ENCODE measurements at regions not wholly inside any gene's neighbourhood (a gene's known extent, or its start where the extent isn't known, plus 50 kb on each side); places are given as distances from the start of the nearest gene placed in this dataset.

GRCh38 chr6:98272060-98272459 is 562.3 kb upstream of the POU3F2 start:
- H3K4me1 ChIP-seq (ENCODE audit: control insufficient read depth, insufficient read depth, low read length, unreplicated experiment): no peaks in the 10 kb centered on the region
- no peaks in the 10 kb centered on the region for H3K36me3 ChIP-seq (ENCODE audit: insufficient read depth, low read length)
- H3K27me3 ChIP-seq (ENCODE audit: insufficient read depth, low read length): no peaks in the 10 kb centered on the region
- no peaks in the 10 kb centered on the region for H3K79me2 ChIP-seq (ENCODE audit: control insufficient read depth, insufficient read depth, low read length, unreplicated experiment)
- H3K27ac ChIP-seq (ENCODE audit: low read depth, low read length): no peak overlapping the region
- no peak overlapping the region for H2AFZ ChIP-seq (ENCODE audit: low read length, unreplicated experiment)
- H3K4me3 ChIP-seq (ENCODE audit: low read depth, low read length): no peak overlapping the region

- Histone ChIP-seq H3K79me2 (ENCODE audit: control insufficient read depth, insufficient read depth, low read length, unreplicated experiment) (no peaks in the 10 kb centered on the region), H3K4me1 (ENCODE audit: control insufficient read depth, insufficient read depth, low read length, unreplicated experiment) (no peaks in the 10 kb centered on the region), H3K4me3 (ENCODE audit: low read depth, low read length) (no peak overlapping the region), H2AFZ (ENCODE audit: low read length, unreplicated experiment) (no peak overlapping the region), H3K27me3 (ENCODE audit: insufficient read depth, low read length) (no peaks in the 10 kb centered on the region), H3K36me3 (ENCODE audit: insufficient read depth, low read length) (no peaks in the 10 kb centered on the region), H3K27ac (ENCODE audit: low read depth, low read length) (no peak overlapping the region)
Measured at GRCh38 chr6:98274691-98275090, 559.7 kb upstream of the POU3F2 start.

GRCh38 chr6:98280492-98280891 is 553.9 kb upstream of the POU3F2 start:
- H2AFZ ChIP-seq (ENCODE audit: low read length, unreplicated experiment): no peak overlapping the region
- H3K79me2 ChIP-seq (ENCODE audit: control insufficient read depth, insufficient read depth, low read length, unreplicated experiment): no peaks in the 10 kb centered on the region
- H3K4me3 ChIP-seq (ENCODE audit: low read depth, low read length): no peak overlapping the region
- H3K36me3 ChIP-seq (ENCODE audit: insufficient read depth, low read length): no peaks in the 10 kb centered on the region
- H3K27me3 ChIP-seq (ENCODE audit: insufficient read depth, low read length): no peaks in the 10 kb centered on the region
- H3K4me1 ChIP-seq (ENCODE audit: control insufficient read depth, insufficient read depth, low read length, unreplicated experiment): no peaks in the 10 kb centered on the region
- no peak overlapping the region for H3K27ac ChIP-seq (ENCODE audit: low read depth, low read length)

DNA sequence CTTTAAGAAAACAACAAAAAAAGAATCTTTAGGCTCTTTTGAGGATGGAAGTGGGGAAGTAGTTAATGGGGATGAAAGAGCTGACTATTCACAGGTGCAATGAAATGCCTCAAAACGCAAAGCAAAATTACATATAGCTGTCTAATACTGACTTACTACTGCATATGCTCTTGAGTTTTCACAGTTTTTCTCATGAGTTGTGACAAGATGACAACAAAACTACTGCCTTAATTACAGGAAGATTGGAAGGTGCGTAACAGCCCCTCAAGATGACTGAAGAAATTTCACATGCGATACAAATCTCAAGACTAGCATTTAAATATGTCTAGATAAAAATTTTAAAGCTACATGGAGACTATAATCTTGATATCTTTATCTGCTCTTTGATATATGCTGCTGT is 547.8 kb upstream of the POU3F2 start:
- Histone ChIP-seq H3K27ac (ENCODE audit: low read depth, low read length) (no peak overlapping the region), H2AFZ (ENCODE audit: low read length, unreplicated experiment) (no peak overlapping the region), H3K36me3 (ENCODE audit: insufficient read depth, low read length) (no peaks in the 10 kb centered on the region), H3K4me1 (ENCODE audit: control insufficient read depth, insufficient read depth, low read length, unreplicated experiment) (no peaks in the 10 kb centered on the region), H3K79me2 (ENCODE audit: control insufficient read depth, insufficient read depth, low read length, unreplicated experiment) (no peaks in the 10 kb centered on the region), H3K27me3 (ENCODE audit: insufficient read depth, low read length) (no peaks in the 10 kb centered on the region), H3K4me3 (ENCODE audit: low read depth, low read length) (no peak overlapping the region)

DNA sequence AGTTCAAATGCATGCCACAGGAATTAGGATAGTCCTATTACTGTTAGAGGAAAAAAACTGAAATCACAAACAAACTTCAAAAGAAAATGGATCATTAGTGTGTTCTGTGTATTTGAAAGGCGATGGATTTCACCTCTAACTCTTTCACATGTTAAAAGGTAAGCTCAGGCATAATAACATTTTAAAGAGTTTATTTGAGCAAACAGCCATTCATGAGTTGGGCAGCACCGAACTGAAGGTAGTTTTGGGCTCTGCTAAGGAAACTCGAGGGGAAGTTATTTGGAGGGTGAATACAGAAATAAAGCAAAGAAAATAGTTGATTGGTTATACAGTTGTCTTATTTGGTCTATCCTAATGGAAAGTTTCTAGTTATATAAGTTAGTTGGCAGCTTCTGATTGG is 546.5 kb upstream of the POU3F2 start:
- Histone ChIP-seq H2AFZ (ENCODE audit: low read length, unreplicated experiment) (no peak overlapping the region), H3K36me3 (ENCODE audit: insufficient read depth, low read length) (no peaks in the 10 kb centered on the region), H3K4me3 (ENCODE audit: low read depth, low read length) (no peak overlapping the region), H3K27me3 (ENCODE audit: insufficient read depth, low read length) (no peaks in the 10 kb centered on the region), H3K4me1 (ENCODE audit: control insufficient read depth, insufficient read depth, low read length, unreplicated experiment) (no peaks in the 10 kb centered on the region), H3K79me2 (ENCODE audit: control insufficient read depth, insufficient read depth, low read length, unreplicated experiment) (no peaks in the 10 kb centered on the region), H3K27ac (ENCODE audit: low read depth, low read length) (no peak overlapping the region)

DNA sequence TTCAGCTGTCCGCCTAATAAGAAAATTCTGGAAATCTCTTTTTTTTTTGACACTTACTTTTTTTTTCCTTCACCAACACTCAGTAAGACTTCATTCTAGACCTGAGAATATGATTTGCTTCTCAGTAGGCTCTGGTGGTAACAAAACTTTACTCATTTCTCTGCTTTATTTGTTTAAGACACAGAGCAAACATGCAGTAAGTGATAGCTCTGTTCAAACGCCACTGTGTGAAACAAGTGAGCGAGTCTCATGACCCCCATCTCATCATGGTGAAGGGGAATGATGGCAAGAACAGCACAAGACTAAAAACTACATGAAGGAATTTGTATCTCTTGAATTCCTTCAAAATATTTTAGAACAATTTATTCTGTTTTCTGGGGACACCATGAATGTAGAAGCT is 541.6 kb upstream of the POU3F2 start:
- Histone ChIP-seq H3K4me3 (ENCODE audit: low read depth, low read length) (no peak overlapping the region), H3K27me3 (ENCODE audit: insufficient read depth, low read length) (no peaks in the 10 kb centered on the region)

DNA sequence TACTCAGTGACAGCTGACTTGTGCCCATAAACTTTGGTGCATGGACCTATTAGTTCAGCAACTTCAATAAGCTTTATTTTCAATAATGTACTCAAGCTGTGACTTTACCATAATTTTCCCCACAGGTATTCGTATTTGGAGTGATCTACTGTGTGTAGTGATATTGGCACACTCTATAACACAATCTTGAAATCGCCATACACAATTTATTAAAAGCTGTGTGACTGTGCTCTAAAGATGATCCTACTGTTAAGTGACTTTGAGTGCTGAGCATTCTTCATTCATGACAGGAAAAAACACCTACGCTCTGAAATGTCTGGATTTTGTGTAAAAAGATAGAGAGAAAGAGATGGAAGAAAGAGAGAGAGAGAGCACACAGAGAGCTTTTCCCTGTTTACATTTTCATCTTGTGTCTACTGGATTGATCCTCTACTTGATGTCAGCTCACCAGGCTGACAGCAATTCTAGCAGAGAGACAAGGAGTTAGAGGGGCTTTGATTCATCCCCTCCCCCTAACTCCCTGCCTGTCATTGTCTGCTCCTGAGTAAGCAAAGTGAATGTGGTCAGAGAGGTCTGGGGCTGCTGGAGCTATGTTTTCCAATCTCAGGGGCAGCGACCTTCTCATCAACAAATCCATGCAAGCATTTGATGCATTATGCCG is 538.7 kb upstream of the POU3F2 start:
- H3K36me3 ChIP-seq (ENCODE audit: insufficient read depth, low read length): no peaks in the 10 kb centered on the region
- H3K4me1 ChIP-seq (ENCODE audit: control insufficient read depth, insufficient read depth, low read length, unreplicated experiment): no peaks in the 10 kb centered on the region
- H3K4me3 ChIP-seq (ENCODE audit: low read depth, low read length): no peak overlapping the region
- H2AFZ ChIP-seq (ENCODE audit: low read length, unreplicated experiment): no peak overlapping the region
- no peak overlapping the region for H3K27ac ChIP-seq (ENCODE audit: low read depth, low read length)
- H3K79me2 ChIP-seq (ENCODE audit: control insufficient read depth, insufficient read depth, low read length, unreplicated experiment): no peaks in the 10 kb centered on the region
- no peaks in the 10 kb centered on the region for H3K27me3 ChIP-seq (ENCODE audit: insufficient read depth, low read length)

More for the DNA sequence above, 541.6 kb upstream of the POU3F2 start:
- Histone ChIP-seq H3K4me1 (ENCODE audit: control insufficient read depth, insufficient read depth, low read length, unreplicated experiment) (no peaks in the 10 kb centered on the region), H3K36me3 (ENCODE audit: insufficient read depth, low read length) (no peaks in the 10 kb centered on the region), H3K79me2 (ENCODE audit: control insufficient read depth, insufficient read depth, low read length, unreplicated experiment) (no peaks in the 10 kb centered on the region), H2AFZ (ENCODE audit: low read length, unreplicated experiment) (no peak overlapping the region), H3K27ac (ENCODE audit: low read depth, low read length) (no peak overlapping the region)

DNA sequence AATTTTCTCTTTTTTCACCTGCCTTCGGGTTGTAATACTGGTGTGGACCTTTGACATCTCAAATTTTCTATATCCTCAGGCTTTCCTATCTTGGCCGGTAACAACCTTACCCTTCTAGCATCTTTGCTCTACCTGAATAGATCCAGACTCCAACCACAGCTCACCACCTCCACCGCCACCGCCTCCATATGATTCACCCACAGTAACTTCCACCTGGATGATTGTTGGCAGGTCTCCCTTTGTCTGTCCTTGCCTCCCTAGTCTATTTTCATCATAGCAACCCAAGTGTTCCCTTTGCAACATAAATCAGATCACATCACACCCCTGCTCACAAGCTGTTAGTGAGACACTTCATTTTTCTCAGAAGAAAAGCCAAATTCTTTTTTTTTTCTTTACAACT is 525.8 kb upstream of the POU3F2 start:
- Histone ChIP-seq H3K79me2 (ENCODE audit: control insufficient read depth, insufficient read depth, low read length, unreplicated experiment) (no peaks in the 10 kb centered on the region), H2AFZ (ENCODE audit: low read length, unreplicated experiment) (no peak overlapping the region), H3K27ac (ENCODE audit: low read depth, low read length) (no peak overlapping the region), H3K4me3 (ENCODE audit: low read depth, low read length) (no peak overlapping the region), H3K4me1 (ENCODE audit: control insufficient read depth, insufficient read depth, low read length, unreplicated experiment) (no peaks in the 10 kb centered on the region), H3K27me3 (ENCODE audit: insufficient read depth, low read length) (no peaks in the 10 kb centered on the region), H3K36me3 (ENCODE audit: insufficient read depth, low read length) (no peaks in the 10 kb centered on the region)

DNA sequence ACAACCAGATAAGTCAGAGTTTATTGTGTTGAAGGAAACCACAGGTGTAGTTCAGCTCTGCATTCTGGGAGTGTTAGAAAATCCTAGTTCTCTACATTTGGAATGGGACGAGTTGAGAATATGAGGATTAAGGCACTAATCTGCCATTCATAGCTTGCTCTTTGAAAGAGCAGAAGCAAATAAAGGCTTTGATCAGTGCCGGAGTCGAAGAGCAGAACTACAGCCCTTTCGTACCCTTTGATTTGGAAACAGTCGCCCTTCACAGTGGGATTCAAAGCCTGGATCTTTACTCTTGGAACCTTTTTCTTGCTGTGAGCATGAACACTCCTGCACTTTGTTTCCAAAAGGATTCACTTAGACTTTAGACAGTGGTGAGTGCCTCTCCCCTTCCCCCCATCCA is 523.9 kb upstream of the POU3F2 start:
- no peaks in the 10 kb centered on the region for H3K4me1 ChIP-seq (ENCODE audit: control insufficient read depth, insufficient read depth, low read length, unreplicated experiment)
- no peaks in the 10 kb centered on the region for H3K79me2 ChIP-seq (ENCODE audit: control insufficient read depth, insufficient read depth, low read length, unreplicated experiment)
- H3K27ac ChIP-seq (ENCODE audit: low read depth, low read length): no peak overlapping the region
- H2AFZ ChIP-seq (ENCODE audit: low read length, unreplicated experiment): no peak overlapping the region
- H3K36me3 ChIP-seq (ENCODE audit: insufficient read depth, low read length): no peaks in the 10 kb centered on the region
- no peak overlapping the region for H3K4me3 ChIP-seq (ENCODE audit: low read depth, low read length)
- H3K27me3 ChIP-seq (ENCODE audit: insufficient read depth, low read length): no peaks in the 10 kb centered on the region

GRCh38 chr6:98323605-98324004 is 510.8 kb upstream of the POU3F2 start:
- Histone ChIP-seq H3K27me3 (ENCODE audit: insufficient read depth, low read length) (no peaks in the 10 kb centered on the region), H3K4me3 (ENCODE audit: low read depth, low read length) (no peak overlapping the region), H2AFZ (ENCODE audit: low read length, unreplicated experiment) (no peak overlapping the region), H3K79me2 (ENCODE audit: control insufficient read depth, insufficient read depth, low read length, unreplicated experiment) (no peaks in the 10 kb centered on the region), H3K27ac (ENCODE audit: low read depth, low read length) (no peak overlapping the region), H3K36me3 (ENCODE audit: insufficient read depth, low read length) (no peaks in the 10 kb centered on the region), H3K4me1 (ENCODE audit: control insufficient read depth, insufficient read depth, low read length, unreplicated experiment) (no peaks in the 10 kb centered on the region)

DNA sequence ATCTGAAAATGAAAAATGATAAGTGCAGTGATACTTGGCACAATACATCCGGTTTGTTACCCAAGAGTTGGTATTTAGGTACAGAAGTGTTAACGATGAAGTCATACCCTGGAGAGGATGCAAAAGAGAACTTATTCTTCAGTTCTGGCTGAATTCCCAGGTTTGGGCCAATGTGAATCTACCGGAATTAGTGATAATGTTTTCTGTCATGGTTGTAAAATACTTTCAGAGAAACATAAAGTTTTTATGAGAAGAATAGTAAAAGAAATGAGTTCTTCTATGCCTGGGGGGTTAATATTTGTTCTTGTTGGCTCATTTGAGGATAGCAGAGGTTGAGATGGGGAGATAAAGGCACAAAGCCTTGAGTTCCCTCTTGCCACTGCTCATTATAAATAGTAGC is 509.9 kb upstream of the POU3F2 start:
- H3K4me3 ChIP-seq (ENCODE audit: low read depth, low read length): no peak overlapping the region
- H3K27me3 ChIP-seq (ENCODE audit: insufficient read depth, low read length): no peaks in the 10 kb centered on the region
- H3K4me1 ChIP-seq (ENCODE audit: control insufficient read depth, insufficient read depth, low read length, unreplicated experiment): no peaks in the 10 kb centered on the region
- no peak overlapping the region for H3K27ac ChIP-seq (ENCODE audit: low read depth, low read length)
- no peak overlapping the region for H2AFZ ChIP-seq (ENCODE audit: low read length, unreplicated experiment)
- H3K36me3 ChIP-seq (ENCODE audit: insufficient read depth, low read length): no peaks in the 10 kb centered on the region
- H3K79me2 ChIP-seq (ENCODE audit: control insufficient read depth, insufficient read depth, low read length, unreplicated experiment): no peaks in the 10 kb centered on the region

Data from ACC112 (cell line).